K562 (cell line): ENCODE measurements at regions not wholly inside any gene's neighbourhood (a gene's known extent, or its start where the extent isn't known, plus 50 kb on each side); places are given as distances from the start of the nearest gene placed in this dataset.

Source experiments
- ATAC-seq: fragments of 200-7000 bp; cut with Tn5 transposase; 3 replicates; pipeline ENCODE4 v1.9.1; 2020; ENCODE audit warnings: moderate library complexity
- BruUV-seq: library from RNA; stranded (reverse); fragments of 400-500 nt; replicated peaks from 2 replicates; lab custom pipeline; 2021; lab: Mats Ljungman, UMichigan
- CTCF ChIA-PET: fragments of 300-600 bp; formaldehyde crosslinking; extraction: SDS; loops from one replicate; lab custom pipeline; 2021; ENCODE audit warnings: low intra/inter-chr PET ratio; lab: Yijun Ruan, JAX
- POLR2A ChIA-PET: fragments of 300-600, 350-650 bp; sonication (Branson Sonifier 250); formaldehyde crosslinking; extraction: SDS; loops from one replicate; lab custom pipeline; 2021; ENCODE audit warnings: antibody characterized with exemption, inconsistent platforms; lab: Yijun Ruan, JAX
- DNase-seq, 4 experiments: peaks; one replicate each; pipeline versions ENCODE4 v3.0.0 to v3.0.0-alpha.2; 2011 to 2018; ENCODE audit warnings: low spot score in 3 of 4, mixed read lengths in 3 of 4; ENCODE audit errors: extremely low read depth in 1 of 4
- FAIRE-seq: peaks from 2 replicates; lab custom pipeline; 2011; peaks lifted over from hg19 to GRCh38; lab: Jason Lieb, UNC
- H2AFZ ChIP-seq: 2 replicates; pipeline ENCODE4 v1.6.0; 2011; ENCODE audit warnings: low read depth, low read length, control low read depth, inconsistent platforms
- H3K27ac ChIP-seq: fragments of 200-600 bp; 3 replicates; pipeline ENCODE4 v1.8.0; 2011; ENCODE audit warnings: low read depth, mild to moderate bottlenecking, control low read depth, inconsistent platforms, low read length, moderate library complexity, mixed read lengths; ENCODE audit errors: extremely low read depth
- H3K27me3 ChIP-seq, 2 experiments: fragments of 300-600 bp in 1 of 2; 2 replicates in 1 of 2; 3 replicates in 1 of 2; pipeline versions ENCODE4 v1.6.0 to v1.8.0; 2011; ENCODE audit warnings: inconsistent platforms in 2 of 2, low read length in 2 of 2, mild to moderate bottlenecking in 1 of 2, mixed read lengths in 1 of 2, moderate library complexity in 1 of 2; ENCODE audit not compliant: control insufficient read depth in 2 of 2, insufficient read depth in 2 of 2
- H3K36me3 ChIP-seq: fragments of 300-600 bp; 3 replicates; pipeline ENCODE4 v1.8.0; 2011; ENCODE audit warnings: mild to moderate bottlenecking, low read length, inconsistent platforms; ENCODE audit not compliant: control insufficient read depth, insufficient read depth
- H3K4me1 ChIP-seq, 2 experiments: fragments of 200-600 bp in 1 of 2; replicated peaks in 1 of 2; 2 replicates in 1 of 2; 3 replicates in 1 of 2; pipeline versions ENCODE4 v1.5.1 to v1.8.0; 2011; ENCODE audit warnings: inconsistent platforms in 2 of 2, low read length in 2 of 2, mild to moderate bottlenecking in 1 of 2, mixed read lengths in 1 of 2, moderate library complexity in 1 of 2; ENCODE audit not compliant: control insufficient read depth in 2 of 2, insufficient read depth in 2 of 2
- H3K4me2 ChIP-seq: 2 replicates; pipeline ENCODE4 v1.6.1; 2011; ENCODE audit warnings: low read length, control low read depth, inconsistent platforms, mixed read lengths; ENCODE audit not compliant: insufficient read depth
- H3K4me3 ChIP-seq: fragments of 200-600 bp; sonication (generic), shearing (Covaris generic); 2 replicates; pipeline ENCODE4 v1.5.1; 2016; ENCODE audit warnings: control low read depth, inconsistent platforms
- H3K79me2 ChIP-seq: fragments of 200-600 bp; 3 replicates; pipeline ENCODE4 v1.8.0; 2011; ENCODE audit warnings: low read length, inconsistent platforms; ENCODE audit not compliant: control insufficient read depth, insufficient read depth
- H3K9ac ChIP-seq, 2 experiments: 2 replicates each; pipeline versions ENCODE4 v1.6.0 to v1.6.1; 2011; ENCODE audit warnings: low read depth in 2 of 2, low read length in 2 of 2, control low read depth in 1 of 2, inconsistent platforms in 1 of 2, mild to moderate bottlenecking in 1 of 2, mixed read lengths in 1 of 2; ENCODE audit not compliant: insufficient read depth in 1 of 2
- H3K9me1 ChIP-seq: one replicate; pipeline ENCODE4 v1.6.0; 2011; ENCODE audit warnings: inconsistent platforms, mild to moderate bottlenecking, low read length, moderate library complexity; ENCODE audit not compliant: control insufficient read depth, insufficient read depth
- H3K9me3 ChIP-seq: replicated peaks from 2 replicates; pipeline ENCODE4 v1.5.1; 2011; ENCODE audit warnings: low read depth, low read length, inconsistent platforms; ENCODE audit not compliant: control insufficient read depth, insufficient read depth
- H4K20me1 ChIP-seq: replicated peaks from 2 replicates; pipeline ENCODE4 v1.6.1; 2011; ENCODE audit warnings: low read length, inconsistent platforms, mixed read lengths; ENCODE audit not compliant: control insufficient read depth, insufficient read depth
- ATF7 ChIP-seq: fragments of 450-650 bp; IDR thresholded peaks from 2 replicates; pipeline ENCODE4 v1.7.1; 2014; ENCODE audit warnings: mild to moderate bottlenecking, moderate library complexity
- BCOR ChIP-seq: fragments of 450-650 bp; IDR thresholded peaks from 2 replicates; pipeline ENCODE4 v1.6.1; 2016
- CC2D1A ChIP-seq: fragments of 450-650 bp; IDR thresholded peaks from 2 replicates; pipeline ENCODE4 v1.6.1; 2017; ENCODE audit warnings: mild to moderate bottlenecking
- ETV5 ChIP-seq: sonication (generic); formaldehyde crosslinking; IDR thresholded peaks from 2 replicates; pipeline ENCODE4 v1.4.0; 2020; ENCODE audit warnings: low read depth, mild to moderate bottlenecking, missing genetic modification reagents
- FIP1L1 ChIP-seq: fragments of 200-400 bp; formaldehyde crosslinking; IDR thresholded peaks from 2 replicates; pipeline ENCODE4 v1.6.1; 2018; ENCODE audit warnings: mild to moderate bottlenecking, low read depth, low read length; ENCODE audit not compliant: poor library complexity, severe bottlenecking
- FOXA3 ChIP-seq, 2 experiments: fragments of 450-650 bp in 1 of 2; sonication (generic) in 1 of 2; formaldehyde crosslinking; IDR thresholded peaks in 1 of 2; conservative IDR thresholded peaks in 1 of 2; 2 replicates each; pipeline versions ENCODE4 v1.4.0 to v1.8.0; 2020 to 2022; ENCODE audit warnings: mild to moderate bottlenecking in 2 of 2, missing genetic modification reagents in 1 of 2
- HSF4 ChIP-seq: fragments of 250-450 bp; sonication (Bioruptor Pico); IDR thresholded peaks from 2 replicates; pipeline ENCODE4 v2.1.2; 2022; ENCODE audit warnings: mild to moderate bottlenecking, moderate library complexity, borderline replicate concordance
- MYNN ChIP-seq, 2 experiments: sonication (generic); formaldehyde crosslinking in 1 of 2; IDR thresholded peaks; 2 replicates each; pipeline versions ENCODE4 v1.5.0 to v1.6.1; 2016 to 2020; ENCODE audit warnings: antibody characterized with exemption in 1 of 2, missing genetic modification reagents in 1 of 2
- NFXL1 ChIP-seq: fragments of 450-650 bp; formaldehyde crosslinking; IDR thresholded peaks from 2 replicates; pipeline ENCODE4 v1.4.0; 2021; ENCODE audit warnings: mild to moderate bottlenecking
- RBM39 ChIP-seq: fragments of 200-400 bp; formaldehyde crosslinking; optimal IDR thresholded peaks from 2 replicates; pipeline ENCODE3; 2018; ENCODE audit warnings: low read depth, low read length
- SREBF2 ChIP-seq: sonication (generic); formaldehyde crosslinking; IDR thresholded peaks from 2 replicates; pipeline ENCODE4 v1.4.0; 2020; ENCODE audit warnings: mild to moderate bottlenecking, missing genetic modification reagents
- ZNF583 ChIP-seq: fragments of 250-450 bp; sonication (Bioruptor Pico); IDR thresholded peaks from 2 replicates; pipeline ENCODE4 v1.4.0; 2020
- ZNF75A ChIP-seq: fragments of 450-650 bp; formaldehyde crosslinking; IDR thresholded peaks from 2 replicates; pipeline ENCODE4 v1.4.0; 2020; ENCODE audit warnings: mild to moderate bottlenecking
- ZSCAN29 ChIP-seq: fragments of 450-650 bp; IDR thresholded peaks from 2 replicates; pipeline ENCODE4 v1.6.1; 2017
- WGBS: fragments of 100-300 bp; shearing (Covaris generic); methylation state at CpG from one replicate; pipeline ENCODE4 v1.1.6; 2016; ENCODE audit warnings: low coverage, mixed read lengths; ENCODE audit not compliant: insufficient coverage; ENCODE audit errors: missing lambda C conversion rate; 5-methylcytosine and 5-hydroxymethylcytosine counted together
- in situ Hi-C: fragments of 300-500 bp; cut with MboI; formaldehyde crosslinking; loops from 4 replicates; pipeline ENCODE4 v1.15.0; 2018; ENCODE audit warnings: inconsistent platforms, mixed read lengths
- intact Hi-C: fragments of 100-400 bp; cut with micrococcal nuclease; formaldehyde crosslinking; loops from 2 replicates; pipeline ENCODE4 v1.14.2; 2022
- TF ChIP-seq, protein P1 (sequence below): fragments of 250-450 bp; sonication (Bioruptor Pico); IDR thresholded peaks from 2 replicates; pipeline ENCODE4 v1.8.0; 2021; ENCODE audit warnings: moderate library complexity, mild to moderate bottlenecking, inconsistent platforms
- TF ChIP-seq, protein P2 (sequence below): fragments of 250-450 bp; sonication (Bioruptor Pico); IDR thresholded peaks from 2 replicates; pipeline ENCODE4 v1.4.0; 2020; ENCODE audit warnings: mild to moderate bottlenecking

DNA sequence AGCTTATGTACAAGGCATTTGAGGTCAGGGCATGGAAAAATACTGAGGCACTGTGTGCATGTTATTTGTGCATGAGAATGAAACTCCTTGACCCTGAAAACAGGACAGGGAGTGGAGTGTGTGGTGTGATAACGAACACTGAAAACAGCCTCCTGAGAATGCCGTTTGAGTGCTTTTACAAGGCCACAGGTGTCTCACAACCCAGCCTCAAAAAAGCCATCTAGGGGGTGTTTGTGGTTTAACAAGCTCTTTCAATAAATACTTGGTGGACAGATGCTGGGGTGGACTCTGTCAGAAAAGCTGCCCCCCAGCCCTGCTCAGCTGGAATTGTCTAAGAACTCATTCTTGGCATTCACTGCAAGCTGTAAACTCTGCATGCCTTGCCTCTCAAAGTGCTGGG, 94.0 kb upstream of the SLC25A48 start:
- no peak overlapping the region for H3K27ac ChIP-seq
- POLR2A ChIA-PET: no interaction called here
- H3K4me1 ChIP-seq: no peaks in the 10 kb centered on the region
- H4K20me1 ChIP-seq: 0 out of 2 replicates have a peak, but pooled peaks cover 11% of the 10 kb centered on the region
- CTCF ChIA-PET: no interaction called here
- no peaks in the 10 kb centered on the region for H3K79me2 ChIP-seq
- no TSS peak for BruUV-seq
- WGBS: 0% methylated on average over 2 of the region's 2 CpGs
- no peaks in the 10 kb centered on the region for H3K36me3 ChIP-seq
- H3K27me3 ChIP-seq: peaks cover 2 to 11% of the 10 kb centered on the region in 2 experiments; a peak in 3 of 5 replicates
- no peaks in the 10 kb centered on the region for H3K9me1 ChIP-seq
- no peaks in the 10 kb centered on the region for H3K9me3 ChIP-seq
- no peak overlapping the region for H2AFZ ChIP-seq
- no peak for ATAC-seq
- TF ChIP-seq ETV5 (CRISPR knock-in tag) (no peak), ZSCAN29 (no peak), ATF7 (no peak), FOXA3 (CRISPR knock-in tag; conservative IDR thresholded peaks at IDR 0.05 in 1 of 2, IDR thresholded peaks at IDR 0.05 in 1 of 2) (no peak), ZNF583 (no peak), BCOR (no peak), CC2D1A (no peak), SREBF2 (no peak), FIP1L1 (no peak), RBM39 (no peak), ZNF75A (CRISPR knock-in tag) (no peak), MYNN (IDR thresholded peaks at IDR 0.05) (no peak), MYNN (CRISPR knock-in tag; IDR thresholded peaks at IDR 0.05) (no peak), NFXL1 (CRISPR knock-in tag) (no peak), HSF4 (CRISPR knock-in tag) (no peak)
- TF ChIP-seq, protein P1, sequence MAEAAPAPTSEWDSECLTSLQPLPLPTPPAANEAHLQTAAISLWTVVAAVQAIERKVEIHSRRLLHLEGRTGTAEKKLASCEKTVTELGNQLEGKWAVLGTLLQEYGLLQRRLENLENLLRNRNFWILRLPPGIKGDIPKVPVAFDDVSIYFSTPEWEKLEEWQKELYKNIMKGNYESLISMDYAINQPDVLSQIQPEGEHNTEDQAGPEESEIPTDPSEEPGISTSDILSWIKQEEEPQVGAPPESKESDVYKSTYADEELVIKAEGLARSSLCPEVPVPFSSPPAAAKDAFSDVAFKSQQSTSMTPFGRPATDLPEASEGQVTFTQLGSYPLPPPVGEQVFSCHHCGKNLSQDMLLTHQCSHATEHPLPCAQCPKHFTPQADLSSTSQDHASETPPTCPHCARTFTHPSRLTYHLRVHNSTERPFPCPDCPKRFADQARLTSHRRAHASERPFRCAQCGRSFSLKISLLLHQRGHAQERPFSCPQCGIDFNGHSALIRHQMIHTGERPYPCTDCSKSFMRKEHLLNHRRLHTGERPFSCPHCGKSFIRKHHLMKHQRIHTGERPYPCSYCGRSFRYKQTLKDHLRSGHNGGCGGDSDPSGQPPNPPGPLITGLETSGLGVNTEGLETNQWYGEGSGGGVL: no peak
- TF ChIP-seq, protein P2, sequence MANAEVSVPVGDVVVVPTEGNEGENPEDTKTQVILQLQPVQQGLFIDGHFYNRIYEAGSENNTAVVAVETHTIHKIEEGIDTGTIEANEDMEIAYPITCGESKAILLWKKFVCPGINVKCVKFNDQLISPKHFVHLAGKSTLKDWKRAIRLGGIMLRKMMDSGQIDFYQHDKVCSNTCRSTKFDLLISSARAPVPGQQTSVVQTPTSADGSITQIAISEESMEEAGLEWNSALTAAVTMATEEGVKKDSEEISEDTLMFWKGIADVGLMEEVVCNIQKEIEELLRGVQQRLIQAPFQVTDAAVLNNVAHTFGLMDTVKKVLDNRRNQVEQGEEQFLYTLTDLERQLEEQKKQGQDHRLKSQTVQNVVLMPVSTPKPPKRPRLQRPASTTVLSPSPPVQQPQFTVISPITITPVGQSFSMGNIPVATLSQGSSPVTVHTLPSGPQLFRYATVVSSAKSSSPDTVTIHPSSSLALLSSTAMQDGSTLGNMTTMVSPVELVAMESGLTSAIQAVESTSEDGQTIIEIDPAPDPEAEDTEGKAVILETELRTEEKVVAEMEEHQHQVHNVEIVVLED (CRISPR knock-in tag): no peak
- no peak for DNase-seq
- no peak overlapping the region for H3K9ac ChIP-seq
- H3K4me3 ChIP-seq: no peak overlapping the region
- in situ Hi-C loops: no loop called here
- intact Hi-C loops: no loop called here
- no peak overlapping the region for H3K4me2 ChIP-seq
- no peak for FAIRE-seq
